ENCODE measurements at regions not wholly inside any gene's neighbourhood (a gene's known extent, or its start where the extent isn't known, plus 50 kb on each side); places are given as distances from the start of the nearest gene placed in this dataset.

- H3K36me3 ChIP-seq (ENCODE audit: control insufficient read depth in 4 of 4, insufficient read depth in 3 of 4, low read depth in 1 of 4, low read length in 3 of 4): no peaks in the 10 kb centered on the region
- H3K27ac ChIP-seq (ENCODE audit: low read depth in 1 of 2, low read length in 2 of 2): no peak overlapping the region
- no peaks in the 10 kb centered on the region for H3K4me1 ChIP-seq (ENCODE audit: control insufficient read depth in 4 of 4, insufficient read depth in 4 of 4, low read length in 3 of 4)
- H3K9ac ChIP-seq (ENCODE audit: low read depth in 1 of 2, low read length in 2 of 2): no peak overlapping the region
- no peak for DNase-seq (ENCODE audit: low spot score)
- H3K27me3 ChIP-seq (ENCODE audit: control insufficient read depth in 4 of 4, insufficient read depth in 4 of 4, low read length in 3 of 4): no peaks in the 10 kb centered on the region
- TF ChIP-seq ATF3 (IDR thresholded peaks at IDR 0.05): no peak
- no peak for TF ChIP-seq SP1 (IDR thresholded peaks at IDR 0.05)
- no peak for TF ChIP-seq EGR1 (IDR thresholded peaks at IDR 0.05; ENCODE audit: low read depth in 2 of 2)
- TF ChIP-seq MAX (IDR thresholded peaks at IDR 0.05): no peak
- no peak for TF ChIP-seq NR2F2 (IDR thresholded peaks at IDR 0.05)
- TF ChIP-seq FOXA1 (IDR thresholded peaks at IDR 0.05): no peak
- TF ChIP-seq HNF4A (conservative IDR thresholded peaks at IDR 0.05): no peak
- TF ChIP-seq TAF1 (conservative IDR thresholded peaks at IDR 0.05): no peak
- TF ChIP-seq JUND (IDR thresholded peaks at IDR 0.05): no peak
- TF ChIP-seq RAD21 (IDR thresholded peaks at IDR 0.05): no peak
- no peak for TF ChIP-seq ZBTB33 (IDR thresholded peaks at IDR 0.05)
- no peaks in the 10 kb centered on the region for H3K9me3 ChIP-seq (ENCODE audit: control insufficient read depth in 4 of 4, low read length in 3 of 4)
- WGBS: 75% methylated on average over 2 of the region's 2 CpGs
- H3K4me3 ChIP-seq (ENCODE audit: low read depth in 1 of 3, low read length in 3 of 3): no peak overlapping the region
Measured at GRCh38 chr2:37867166-37867565, 57.9 kb upstream of the RMDN2 start.

- no peaks in the 10 kb centered on the region for H3K9me3 ChIP-seq (ENCODE audit: control insufficient read depth in 4 of 4, low read length in 3 of 4)
- TF ChIP-seq REST (IDR thresholded peaks at IDR 0.05) (no peak), FOXA2 (IDR thresholded peaks at IDR 0.05) (no peak), ZBTB33 (IDR thresholded peaks at IDR 0.05) (no peak), ATF3 (IDR thresholded peaks at IDR 0.05) (no peak), GABPA (IDR thresholded peaks at IDR 0.05 in 1 of 2, conservative IDR thresholded peaks at IDR 0.05 in 1 of 2) (no peak), FOXA1 (IDR thresholded peaks at IDR 0.05) (no peak), JUND (IDR thresholded peaks at IDR 0.05) (no peak), TAF1 (conservative IDR thresholded peaks at IDR 0.05) (no peak), RXRA (IDR thresholded peaks at IDR 0.05) (no peak), HNF4A (conservative IDR thresholded peaks at IDR 0.05) (no peak), NR2F2 (IDR thresholded peaks at IDR 0.05) (no peak), YY1 (IDR thresholded peaks at IDR 0.05) (no peak), EGR1 (IDR thresholded peaks at IDR 0.05; ENCODE audit: low read depth in 2 of 2) (no peak)
- H3K9ac ChIP-seq (ENCODE audit: low read depth in 1 of 2, low read length in 2 of 2): no peak overlapping the region
- no peaks in the 10 kb centered on the region for H3K27me3 ChIP-seq (ENCODE audit: control insufficient read depth in 4 of 4, insufficient read depth in 4 of 4, low read length in 3 of 4)
- no peak for DNase-seq (ENCODE audit: low spot score)
- WGBS: 46% methylated on average over 2 of the region's 2 CpGs
- no peaks in the 10 kb centered on the region for H3K4me1 ChIP-seq (ENCODE audit: control insufficient read depth in 4 of 4, insufficient read depth in 4 of 4, low read length in 3 of 4)
- H3K4me3 ChIP-seq (ENCODE audit: low read depth in 1 of 3, low read length in 3 of 3): no peak overlapping the region
- H3K36me3 ChIP-seq (ENCODE audit: control insufficient read depth in 4 of 4, insufficient read depth in 3 of 4, low read depth in 1 of 4, low read length in 3 of 4): no peaks in the 10 kb centered on the region
- no peak overlapping the region for H3K27ac ChIP-seq (ENCODE audit: low read depth in 1 of 2, low read length in 2 of 2)
Measured at GRCh38 chr2:37868866-37869265, 56.2 kb upstream of the RMDN2 start.
